Endodermal cell (in vitro differentiated cells): ENCODE measurements at regions not wholly inside any gene's neighbourhood (a gene's known extent, or its start where the extent isn't known, plus 50 kb on each side); places are given as distances from the start of the nearest gene placed in this dataset.

Source experiments
- DNase-seq: peaks from one replicate; pipeline ENCODE4 v3.0.0-alpha.2; 2017
- H3K27ac ChIP-seq: 2 replicates; pipeline ENCODE4 v1.5.1; 2013; ENCODE audit warnings: mild to moderate bottlenecking, low read depth, low read length, moderate library complexity
- H3K27me3 ChIP-seq: 2 replicates; pipeline ENCODE4 v1.6.1; 2013; ENCODE audit warnings: mild to moderate bottlenecking, low read length, moderate library complexity; ENCODE audit not compliant: insufficient read depth, control insufficient read depth, poor library complexity, severe bottlenecking
- H3K36me3 ChIP-seq: 2 replicates; pipeline ENCODE4 v1.7.0; 2013; ENCODE audit warnings: mild to moderate bottlenecking, low read length, moderate library complexity; ENCODE audit not compliant: control insufficient read depth, insufficient read depth
- H3K4me1 ChIP-seq: one replicate; pipeline ENCODE4 v1.7.0; 2013; ENCODE audit warnings: low read length; ENCODE audit not compliant: control insufficient read depth, insufficient read depth
- H3K4me3 ChIP-seq: 2 replicates; pipeline ENCODE4 v1.5.1; 2013; ENCODE audit warnings: mild to moderate bottlenecking, low read length, moderate library complexity
- H3K9ac ChIP-seq: 2 replicates; pipeline ENCODE4 v1.6.1; 2013; ENCODE audit warnings: mild to moderate bottlenecking, low read length, moderate library complexity; ENCODE audit not compliant: poor library complexity, severe bottlenecking; ENCODE audit errors: extremely low read depth
- H3K9me3 ChIP-seq: 2 replicates; pipeline ENCODE4 v1.6.1; 2013; ENCODE audit warnings: mild to moderate bottlenecking, low read length, moderate library complexity; ENCODE audit not compliant: control insufficient read depth
- H3K27ac Mint-ChIP-seq: 2 replicates; pipeline ENCODE4 v1.8.0; 2020; ENCODE audit warnings: mixed read lengths
- H3K27me3 Mint-ChIP-seq: 2 replicates; pipeline ENCODE4 v1.8.0; 2021; ENCODE audit warnings: mild to moderate bottlenecking, mixed read lengths; ENCODE audit not compliant: insufficient read depth
- H3K36me3 Mint-ChIP-seq: 2 replicates; pipeline ENCODE4 v1.8.0; 2020; ENCODE audit warnings: low read depth, mixed read lengths
- H3K4me1 Mint-ChIP-seq: 2 replicates; pipeline ENCODE4 v1.8.0; 2020; ENCODE audit warnings: mixed read lengths
- H3K4me3 Mint-ChIP-seq: 2 replicates; pipeline ENCODE4 v1.8.0; 2020; ENCODE audit warnings: mild to moderate bottlenecking, moderate library complexity, mixed read lengths
- H3K9me3 Mint-ChIP-seq: 2 replicates; pipeline ENCODE4 v1.8.0; 2020; ENCODE audit warnings: mild to moderate bottlenecking, mixed read lengths
- CTCF ChIP-seq: fragments of 200-600 bp; sonication (generic); conservative IDR thresholded peaks from 2 replicates; pipeline ENCODE4 v1.5.0; 2021; ENCODE audit warnings: antibody characterized with exemption, mild to moderate bottlenecking
- WGBS, 2 experiments: methylation state at CpG; one replicate each; pipeline versions ENCODE4 v1.1.5 to v1.1.7; 2013; ENCODE audit warnings: missing lambda C conversion rate in 2 of 2, mixed read lengths in 1 of 2; ENCODE audit not compliant: insufficient coverage in 1 of 2, insufficient read length in 1 of 2; 5-methylcytosine and 5-hydroxymethylcytosine counted together

- TF ChIP-seq CTCF = no peak
- WGBS, 2 experiments = 52 to 62% methylated on average over 3 to 6 of the region's 7 CpGs
- H3K27ac ChIP-seq = no peak overlapping the region
- no peak overlapping the region for H3K4me3 Mint-ChIP-seq
- no peaks in the 10 kb centered on the region for H3K4me1 ChIP-seq
- DNase-seq = no peak
- H3K4me3 ChIP-seq = no peak overlapping the region
- peaks cover 11% of the 10 kb centered on the region for H3K4me1 Mint-ChIP-seq
- H3K27ac Mint-ChIP-seq = no peak overlapping the region
- peaks cover 27% of the 10 kb centered on the region for H3K9me3 ChIP-seq
- H3K27me3 Mint-ChIP-seq = peaks cover 5% of the 10 kb centered on the region
- peaks cover 16% of the 10 kb centered on the region for H3K9me3 Mint-ChIP-seq
- no peaks in the 10 kb centered on the region for H3K27me3 ChIP-seq
- no peaks in the 10 kb centered on the region for H3K36me3 ChIP-seq
- no peak overlapping the region for H3K9ac ChIP-seq
- no peaks in the 10 kb centered on the region for H3K36me3 Mint-ChIP-seq
These were observed 55.6 kb upstream of the CCL2 start for GRCh38 chr17:34199454-34199853.

GRCh38 chr17:34199932-34200534 is 55.1 kb upstream of the CCL2 start:
- 39 to 86% methylated on average over 2 to 7 of the region's 8 CpGs for WGBS, 2 experiments
- Histone ChIP-seq H3K9me3 (peaks cover 27% of the 10 kb centered on the region), H3K9ac (no peak overlapping the region), H3K36me3 (no peaks in the 10 kb centered on the region), H3K4me1 (no peaks in the 10 kb centered on the region), H3K4me3 (no peak overlapping the region), H3K27ac (no peak overlapping the region), H3K27me3 (no peaks in the 10 kb centered on the region)
- Mint-ChIP-seq H3K36me3 (no peaks in the 10 kb centered on the region), H3K9me3 (peaks cover 16% of the 10 kb centered on the region), H3K27me3 (peaks cover 5% of the 10 kb centered on the region), H3K27ac (no peak overlapping the region), H3K4me1 (peaks cover 14% of the 10 kb centered on the region), H3K4me3 (no peak overlapping the region)
- TF ChIP-seq CTCF = peak; percentile 100
- DNase-seq = peak; percentile 95

GRCh38 chr17:34201225-34201624 is 53.9 kb upstream of the CCL2 start:
- Mint-ChIP-seq H3K27ac (no peak overlapping the region), H3K27me3 (peaks cover 5% of the 10 kb centered on the region), H3K9me3 (peaks cover 16% of the 10 kb centered on the region), H3K4me3 (no peak overlapping the region), H3K36me3 (no peaks in the 10 kb centered on the region), H3K4me1 (peaks cover 14% of the 10 kb centered on the region)
- no peak overlapping the region for H3K9ac ChIP-seq
- no peaks in the 10 kb centered on the region for H3K27me3 ChIP-seq
- DNase-seq = no peak
- H3K4me1 ChIP-seq = no peaks in the 10 kb centered on the region
- no peak overlapping the region for H3K27ac ChIP-seq
- no peak for TF ChIP-seq CTCF
- H3K4me3 ChIP-seq = no peak overlapping the region
- 95 to 100% methylated on average over 1 of the region's 1 CpG for WGBS, 2 experiments
- no peaks in the 10 kb centered on the region for H3K36me3 ChIP-seq
- H3K9me3 ChIP-seq = peaks cover 27% of the 10 kb centered on the region
